Smooth muscle cell (in vitro differentiated cells): ENCODE measurements at regions not wholly inside any gene's neighbourhood (a gene's known extent, or its start where the extent isn't known, plus 50 kb on each side); places are given as distances from the start of the nearest gene placed in this dataset.

ENCODE experiments used
- DNase-seq: peaks from one replicate; lab custom pipeline; 2025; ENCODE audit not compliant: unreplicated experiment; lab: John Stamatoyannopoulos, UW
- H2AFZ ChIP-seq: fragments of 200-600 bp; sonication (generic); 2 replicates; pipeline ENCODE4 v1.6.0; 2016; ENCODE audit warnings: antibody characterized with exemption, low read depth, mild to moderate bottlenecking
- H3F3A ChIP-seq: fragments of 200-600 bp; sonication (generic); 2 replicates; pipeline ENCODE4 v1.6.0; 2017; ENCODE audit warnings: antibody characterized with exemption, low read depth
- H3K27ac ChIP-seq: fragments of 200-600 bp; sonication (generic); 2 replicates; pipeline ENCODE4 v1.5.1; 2016; ENCODE audit warnings: low read depth, mild to moderate bottlenecking
- H3K27me3 ChIP-seq: fragments of 200-600 bp; sonication (generic); 2 replicates; pipeline ENCODE4 v1.6.1; 2016; ENCODE audit warnings: low read depth, mild to moderate bottlenecking
- H3K36me3 ChIP-seq: fragments of 200-600 bp; sonication (generic); 2 replicates; pipeline ENCODE4 v1.5.1; 2016; ENCODE audit warnings: low read depth
- H3K4me1 ChIP-seq: fragments of 200-600 bp; sonication (generic); 2 replicates; pipeline ENCODE4 v1.5.1; 2016; ENCODE audit warnings: low read depth
- H3K4me2 ChIP-seq: fragments of 200-600 bp; sonication (generic); 2 replicates; pipeline ENCODE4 v1.6.0; 2016; ENCODE audit warnings: mild to moderate bottlenecking
- H3K4me3 ChIP-seq: fragments of 200-600 bp; sonication (generic); 2 replicates; pipeline ENCODE4 v1.5.1; 2016; ENCODE audit warnings: mild to moderate bottlenecking
- H3K79me2 ChIP-seq: fragments of 200-600 bp; sonication (generic); 2 replicates; pipeline ENCODE4 v1.6.0; 2016; ENCODE audit warnings: low read depth, mild to moderate bottlenecking
- H3K9ac ChIP-seq: fragments of 200-600 bp; sonication (generic); 2 replicates; pipeline ENCODE4 v1.6.0; 2016; ENCODE audit warnings: low read depth
- H3K9me3 ChIP-seq: fragments of 200-600 bp; sonication (generic); replicated peaks from 2 replicates; pipeline ENCODE4 v1.5.1; 2016; ENCODE audit warnings: low read depth
- H4K20me1 ChIP-seq: fragments of 200-600 bp; sonication (generic); 2 replicates; pipeline ENCODE4 v1.6.0; 2016; ENCODE audit warnings: low read depth
- CTCF ChIP-seq: fragments of 200-600 bp; sonication (generic); IDR thresholded peaks from 2 replicates; pipeline ENCODE4 v1.5.1; 2017; ENCODE audit warnings: borderline replicate concordance, mild to moderate bottlenecking, antibody characterized with exemption; ENCODE audit not compliant: insufficient read depth, poor library complexity, severe bottlenecking
- WGBS: methylation state at CpG from one replicate; pipeline ENCODE4 v1.1.7; 2016; ENCODE audit warnings: low lambda C conversion rate; 5-methylcytosine and 5-hydroxymethylcytosine counted together

GRCh38 chr3:25861566-25861965, 71.7 kb downstream of the OXSM start:
- Histone ChIP-seq H3K9ac (no peak overlapping the region), H3K27me3 (no peaks in the 10 kb centered on the region), H3K9me3 (no peaks in the 10 kb centered on the region), H3K79me2 (no peaks in the 10 kb centered on the region), H3K36me3 (peaks cover 5% of the 10 kb centered on the region), H3K4me1 (no peaks in the 10 kb centered on the region), H3K4me3 (no peak overlapping the region), H2AFZ (no peak overlapping the region), H4K20me1 (no peaks in the 10 kb centered on the region), H3K4me2 (no peak overlapping the region), H3F3A (no peaks in the 10 kb centered on the region), H3K27ac (no peak overlapping the region)
- TF ChIP-seq CTCF: no peak
- DNase-seq: no peak
- 100% methylated on average over 1 of the region's 1 CpG for WGBS

- H3K9me3 ChIP-seq: no peaks in the 10 kb centered on the region
- no peak overlapping the region for H3K4me2 ChIP-seq
- no peaks in the 10 kb centered on the region for H3F3A ChIP-seq
- no peak overlapping the region for H3K4me3 ChIP-seq
- no peak for DNase-seq
- H2AFZ ChIP-seq: no peak overlapping the region
- H3K79me2 ChIP-seq: no peaks in the 10 kb centered on the region
- H3K27ac ChIP-seq: no peak overlapping the region
- H3K9ac ChIP-seq: no peak overlapping the region
- no peaks in the 10 kb centered on the region for H4K20me1 ChIP-seq
- H3K4me1 ChIP-seq: no peaks in the 10 kb centered on the region
- WGBS: 84% methylated on average over 3 of the region's 3 CpGs
- H3K36me3 ChIP-seq: peaks cover 5% of the 10 kb centered on the region
- H3K27me3 ChIP-seq: no peaks in the 10 kb centered on the region
- no peak for TF ChIP-seq CTCF
Observed at GRCh38 chr3:25863011-25863415, 73.1 kb downstream of the OXSM start.

- 84% methylated on average over 3 of the region's 3 CpGs for WGBS
Observed at GRCh38 chr3:25863416-25863959, 73.6 kb downstream of the OXSM start.

More at GRCh38 chr3:25863416-25863959, 73.6 kb downstream of the OXSM start:
- no peaks in the 10 kb centered on the region for H3K9me3 ChIP-seq
- peaks cover 5% of the 10 kb centered on the region for H3K36me3 ChIP-seq
- no peak for DNase-seq
- H3K4me1 ChIP-seq: no peaks in the 10 kb centered on the region
- H2AFZ ChIP-seq: no peak overlapping the region
- no peaks in the 10 kb centered on the region for H3F3A ChIP-seq
- H3K27ac ChIP-seq: no peak overlapping the region
- no peak overlapping the region for H3K9ac ChIP-seq
- H3K4me2 ChIP-seq: no peak overlapping the region
- H3K4me3 ChIP-seq: no peak overlapping the region
- no peaks in the 10 kb centered on the region for H3K27me3 ChIP-seq
- H3K79me2 ChIP-seq: no peaks in the 10 kb centered on the region
- no peak for TF ChIP-seq CTCF
- H4K20me1 ChIP-seq: no peaks in the 10 kb centered on the region
